K562 (cell line): ENCODE measurements at regions not wholly inside any gene's neighbourhood (a gene's known extent, or its start where the extent isn't known, plus 50 kb on each side); places are given as distances from the start of the nearest gene placed in this dataset.
A peak's percentile ranks its signal among the peaks of the same experiment; 100 is the strongest.

Source experiments
- ADNP ChIP-seq: fragments of 200-800 bp; sonication (Bioruptor generic); IDR thresholded peaks from 2 replicates; pipeline ENCODE4 v1.6.1; 2016; ENCODE audit warnings: missing genetic modification characterization, missing compliant biosample characterization
- ETS1 ChIP-seq: conservative IDR thresholded peaks from 2 replicates; pipeline ENCODE4 v1.6.1; 2011; ENCODE audit warnings: low read depth, mild to moderate bottlenecking, low read length; ENCODE audit not compliant: control insufficient read depth
- PML ChIP-seq: IDR thresholded peaks from 2 replicates; pipeline ENCODE4 v1.6.1; 2012; ENCODE audit warnings: low read length, inconsistent platforms
- PREB ChIP-seq: sonication (generic); formaldehyde crosslinking; IDR thresholded peaks from 2 replicates; pipeline ENCODE4 v1.8.1; 2023; ENCODE audit warnings: mild to moderate bottlenecking, missing genetic modification reagents
- RBM15 ChIP-seq: fragments of 200-400 bp; formaldehyde crosslinking; IDR thresholded peaks from 2 replicates; pipeline ENCODE4 v1.6.1; 2018; ENCODE audit warnings: mild to moderate bottlenecking, low read length, moderate library complexity; ENCODE audit not compliant: insufficient read depth
- SMAD4 ChIP-seq: fragments of 250-450 bp; sonication (Bioruptor Pico); conservative IDR thresholded peaks from 2 replicates; pipeline ENCODE4 v1.8.0; 2021; ENCODE audit warnings: inconsistent platforms, mild to moderate bottlenecking, moderate library complexity
- TAL1 ChIP-seq: fragments of 450-650 bp; IDR thresholded peaks from 2 replicates; pipeline ENCODE4 v1.6.1; 2016; ENCODE audit warnings: mild to moderate bottlenecking
- U2AF1 ChIP-seq: fragments of 200-400 bp; formaldehyde crosslinking; optimal IDR thresholded peaks from 2 replicates; pipeline ENCODE3; 2017; ENCODE audit warnings: mild to moderate bottlenecking, low read depth, low read length, moderate library complexity
- ZBTB40 ChIP-seq, 2 experiments: fragments of 450-650 bp in 1 of 2; sonication (generic) in 1 of 2; formaldehyde crosslinking in 1 of 2; IDR thresholded peaks; 2 replicates each; pipeline versions ENCODE4 v1.7.1 to v1.9.0; 2016 to 2022; ENCODE audit warnings: inconsistent platforms in 1 of 2, mild to moderate bottlenecking in 1 of 2, missing genetic modification reagents in 1 of 2
- ZNF121 ChIP-seq: sonication (generic); formaldehyde crosslinking; conservative IDR thresholded peaks from 2 replicates; pipeline ENCODE4 v1.8.0; 2022; ENCODE audit warnings: missing genetic modification reagents
- ZNF224 ChIP-seq: sonication (generic); formaldehyde crosslinking; IDR thresholded peaks from 2 replicates; pipeline ENCODE4 v1.8.0; 2022; ENCODE audit warnings: mild to moderate bottlenecking, missing genetic modification reagents
- ZNF263 ChIP-seq: sonication (generic); formaldehyde crosslinking; IDR thresholded peaks from 2 replicates; pipeline ENCODE4 v1.8.0; 2022; ENCODE audit warnings: mild to moderate bottlenecking, missing genetic modification reagents, borderline replicate concordance
- ZNF395 ChIP-seq: fragments of 200-800 bp; sonication (Bioruptor generic); IDR thresholded peaks from 2 replicates; pipeline ENCODE4 v1.6.1; 2017; ENCODE audit warnings: missing genetic modification characterization, missing compliant biosample characterization
- ZNF551 ChIP-seq: fragments of 250-450 bp; sonication (Bioruptor Pico); IDR thresholded peaks from 2 replicates; pipeline ENCODE4 v1.5.0; 2021; ENCODE audit warnings: mild to moderate bottlenecking, moderate library complexity

GRCh38 chr2:171247741-171248662 lies 87.3 kb upstream of the TLK1 start (continued):
- no peak for TF ChIP-seq ETS1
- no peak for TF ChIP-seq ZNF121 (CRISPR knock-in tag)
- TF ChIP-seq ZBTB40 (IDR thresholded peaks at IDR 0.05), result no peak
- TF ChIP-seq ZBTB40 (CRISPR knock-in tag; IDR thresholded peaks at IDR 0.05), result no peak
- TF ChIP-seq TAL1, result peak; percentile 24; the same call in 1 of the 2 replicates
- TF ChIP-seq SMAD4, result no peak
- no peak for TF ChIP-seq PREB (CRISPR knock-in tag)
- no peak for TF ChIP-seq ZNF263 (CRISPR knock-in tag)
- TF ChIP-seq RBM15, result no peak
- TF ChIP-seq ZNF551, result no peak
- no peak for TF ChIP-seq U2AF1
- no peak for TF ChIP-seq ZNF224
- peak; percentile 51; the same call in 1 of the 2 replicates for TF ChIP-seq PML
- TF ChIP-seq ZNF395, result no peak
- TF ChIP-seq ADNP, result peak; percentile 50; the same call in 1 of the 2 replicates
